ENCODE measurements at regions not wholly inside any gene's neighbourhood (a gene's known extent, or its start where the extent isn't known, plus 50 kb on each side); places are given as distances from the start of the nearest gene placed in this dataset.

GRCh38 chr9:17083258-17083657 is 51.6 kb upstream of the CNTLN start:
- Mint-ChIP-seq H3K27me3 (ENCODE audit: low read depth) (no peaks in the 10 kb centered on the region), H3K9me3 (no peaks in the 10 kb centered on the region), H3K4me3 (no peak overlapping the region), H3K4me1 (peaks cover 19% of the 10 kb centered on the region), H3K36me3 (no peaks in the 10 kb centered on the region), H3K27ac (peak overlapping the region; percentile 51)
- DNase-seq (ENCODE audit: low spot score in 2 of 2, unreplicated experiment in 2 of 2) = no peak
- no peak for TF ChIP-seq CTCF (IDR thresholded peaks at IDR 0.05; ENCODE audit: unreplicated experiment)

GRCh38 chr9:17082343-17083064 is 52.3 kb upstream of the CNTLN start:
- DNase-seq (ENCODE audit: low spot score in 2 of 2, unreplicated experiment in 2 of 2) = peak in 1 of 2 experiments; percentile 44
- H3K27ac Mint-ChIP-seq = peak overlapping the region; percentile 80
- no peaks in the 10 kb centered on the region for H3K27me3 Mint-ChIP-seq (ENCODE audit: low read depth)
- no peaks in the 10 kb centered on the region for H3K9me3 Mint-ChIP-seq
- peaks cover 19% of the 10 kb centered on the region for H3K4me1 Mint-ChIP-seq
- H3K4me3 Mint-ChIP-seq = no peak overlapping the region
- TF ChIP-seq CTCF (IDR thresholded peaks at IDR 0.05; ENCODE audit: unreplicated experiment) = no peak
- H3K36me3 Mint-ChIP-seq = no peaks in the 10 kb centered on the region

- Mint-ChIP-seq H3K4me1 (peaks cover 19% of the 10 kb centered on the region), H3K27me3 (ENCODE audit: low read depth) (no peaks in the 10 kb centered on the region), H3K4me3 (no peak overlapping the region), H3K27ac (peak overlapping the region; percentile 80), H3K36me3 (no peaks in the 10 kb centered on the region), H3K9me3 (no peaks in the 10 kb centered on the region)
- no peak for TF ChIP-seq CTCF (IDR thresholded peaks at IDR 0.05; ENCODE audit: unreplicated experiment)
- no peak for DNase-seq (ENCODE audit: low spot score in 2 of 2, unreplicated experiment in 2 of 2)
These were observed 53.0 kb upstream of the CNTLN start for GRCh38 chr9:17081814-17082213.

- DNase-seq (ENCODE audit: low spot score in 2 of 2, unreplicated experiment in 2 of 2) = no peak
- H3K9me3 Mint-ChIP-seq = no peaks in the 10 kb centered on the region
- H3K4me1 Mint-ChIP-seq = peaks cover 21% of the 10 kb centered on the region
- TF ChIP-seq CTCF (IDR thresholded peaks at IDR 0.05; ENCODE audit: unreplicated experiment) = no peak
- peak overlapping the region; percentile 38 for H3K27ac Mint-ChIP-seq
- H3K27me3 Mint-ChIP-seq (ENCODE audit: low read depth) = no peaks in the 10 kb centered on the region
- no peaks in the 10 kb centered on the region for H3K36me3 Mint-ChIP-seq
- H3K4me3 Mint-ChIP-seq = no peak overlapping the region
These were observed 53.5 kb upstream of the CNTLN start for GRCh38 chr9:17081351-17081750.

- no peak for DNase-seq (ENCODE audit: low spot score in 2 of 2, unreplicated experiment in 2 of 2)
- TF ChIP-seq CTCF (IDR thresholded peaks at IDR 0.05; ENCODE audit: unreplicated experiment) = no peak
- peak overlapping the region; percentile 5 for H3K27ac Mint-ChIP-seq
- no peaks in the 10 kb centered on the region for H3K9me3 Mint-ChIP-seq
- no peaks in the 10 kb centered on the region for H3K36me3 Mint-ChIP-seq
- H3K27me3 Mint-ChIP-seq (ENCODE audit: low read depth) = no peaks in the 10 kb centered on the region
- no peak overlapping the region for H3K4me3 Mint-ChIP-seq
- peaks cover 9% of the 10 kb centered on the region for H3K4me1 Mint-ChIP-seq
These were observed 58.9 kb upstream of the CNTLN start for GRCh38 chr9:17075758-17076485.
